ENCODE measurements at regions not wholly inside any gene's neighbourhood (a gene's known extent, or its start where the extent isn't known, plus 50 kb on each side); places are given as distances from the start of the nearest gene placed in this dataset.
A peak's percentile ranks its signal among the peaks of the same experiment; 100 is the strongest.

GRCh38 chr15:39265261-39265660, 315.6 kb upstream of the THBS1 start:
- DNase-seq (ENCODE audit: low read depth, low spot score) (no peak), FAIRE-seq (no peak)
- H3K79me2 ChIP-seq (ENCODE audit: control insufficient read depth, insufficient read depth, low read length) = no peaks in the 10 kb centered on the region
- H3K4me1 ChIP-seq (ENCODE audit: control insufficient read depth, extremely low read depth, insufficient read depth, low read length) = peaks cover 54% of the 10 kb centered on the region
- dilution Hi-C loops (cut with MboI; ENCODE audit: extremely low pct_ligation_motif_present, low sequenced_read_pairs) = no loop called here
- H3K9me1 ChIP-seq (replicated peaks; ENCODE audit: control insufficient read depth, extremely low read depth, insufficient read depth, low read length) = no peaks in the 10 kb centered on the region
- no peaks in the 10 kb centered on the region for H3K27me3 ChIP-seq (ENCODE audit: control insufficient read depth in 2 of 2, insufficient read depth in 2 of 2, low read length in 2 of 2)
- ChIA-PET CTCF (interaction anchor here (0.9 to 1.0 kb wide), 2 partner anchors 12 to 165 kb away, joined by 3 read pairs; no protein-coding TSS in a partner anchor), POLR2A (interaction anchor here (2.2 kb wide), 1 partner anchor 315 kb away, joined by 6 read pairs; the partner anchor contains the start of gene THBS1)
- no peaks in the 10 kb centered on the region for H3K9me3 ChIP-seq (replicated peaks; ENCODE audit: control insufficient read depth, insufficient read depth, low read length)
- H3K27ac ChIP-seq (ENCODE audit: insufficient read depth, low read depth, low read length) = peak overlapping the region; percentile 89
- BruUV-seq (replicated peaks) = no TSS peak
- no peak overlapping the region for H2AFZ ChIP-seq (ENCODE audit: low read depth, low read length)
- H4K20me1 ChIP-seq (replicated peaks; ENCODE audit: control insufficient read depth, extremely low read depth, insufficient read depth, low read length) = no peaks in the 10 kb centered on the region
- intact Hi-C loops (cut with micrococcal nuclease) = loop anchor here (5.0 kb wide), 1 partner anchor 138 kb away; no protein-coding TSS in a partner anchor
- H3K4me3 ChIP-seq (replicated peaks in 1 of 3; ENCODE audit: insufficient read depth in 1 of 3, low read depth in 1 of 3, low read length in 3 of 3) = no peak overlapping the region
- H3K4me2 ChIP-seq (ENCODE audit: insufficient read depth, low read length) = no peak overlapping the region
- H3K36me3 ChIP-seq (ENCODE audit: control insufficient read depth in 2 of 2, extremely low read depth in 1 of 2, insufficient read depth in 2 of 2, low read length in 2 of 2) = no peaks in the 10 kb centered on the region
- no peak overlapping the region for H3K9ac ChIP-seq (replicated peaks; ENCODE audit: extremely low read depth, insufficient read depth, low read length)
- TF ChIP-seq POLR2A (IDR thresholded peaks at IDR 0.05; ENCODE audit: low read depth, low read length) = no peak
- TF ChIP-seq FOS (IDR thresholded peaks at IDR 0.05; ENCODE audit: borderline replicate concordance, insufficient read depth, low read length) = no peak
- TF ChIP-seq MAX (IDR thresholded peaks at IDR 0.05; ENCODE audit: insufficient read depth, insufficient read length) = no peak
- TF ChIP-seq GATA2 (IDR thresholded peaks at IDR 0.05; ENCODE audit: insufficient read depth, insufficient read length, low read depth, low read length) = no peak
- TF ChIP-seq JUN (IDR thresholded peaks at IDR 0.05; ENCODE audit: borderline replicate concordance, insufficient read depth, insufficient read length, low read depth) = no peak
- TF ChIP-seq MYC (IDR thresholded peaks at IDR 0.05; ENCODE audit: low read depth, low read length) = no peak
- no peak for TF ChIP-seq EZH2 (IDR thresholded peaks at IDR 0.05; ENCODE audit: borderline replicate concordance, low read depth, low read length, severe bottlenecking)
- no peak for TF ChIP-seq CTCF (IDR thresholded peaks at IDR 0.05; ENCODE audit: extremely low read depth in 1 of 2, insufficient read depth in 1 of 2, low read depth in 1 of 2, low read length in 2 of 2)
- TF ChIP-seq POLR2AphosphoS5 (IDR thresholded peaks at IDR 0.05; ENCODE audit: insufficient read depth, low read depth, low read length) = no peak

Measured in endothelial cell of umbilical vein (primary cell).